ENCODE measurements at regions not wholly inside any gene's neighbourhood (a gene's known extent, or its start where the extent isn't known, plus 50 kb on each side); places are given as distances from the start of the nearest gene placed in this dataset.

GRCh38 chr5:110092955-110093785, 403.4 kb downstream of the MAN2A1 start:
- no peak for TF ChIP-seq EED (IDR thresholded peaks at IDR 0.05; ENCODE audit: low read depth)
- no peak for TF ChIP-seq MEF2B (IDR thresholded peaks at IDR 0.05; ENCODE audit: partially characterized antibody, poor library complexity, severe bottlenecking)
- TF ChIP-seq PAX8 (IDR thresholded peaks at IDR 0.05) = no peak
- TF ChIP-seq SUZ12 (IDR thresholded peaks at IDR 0.05; ENCODE audit: unreplicated experiment) = no peak
- TF ChIP-seq, protein P1, sequence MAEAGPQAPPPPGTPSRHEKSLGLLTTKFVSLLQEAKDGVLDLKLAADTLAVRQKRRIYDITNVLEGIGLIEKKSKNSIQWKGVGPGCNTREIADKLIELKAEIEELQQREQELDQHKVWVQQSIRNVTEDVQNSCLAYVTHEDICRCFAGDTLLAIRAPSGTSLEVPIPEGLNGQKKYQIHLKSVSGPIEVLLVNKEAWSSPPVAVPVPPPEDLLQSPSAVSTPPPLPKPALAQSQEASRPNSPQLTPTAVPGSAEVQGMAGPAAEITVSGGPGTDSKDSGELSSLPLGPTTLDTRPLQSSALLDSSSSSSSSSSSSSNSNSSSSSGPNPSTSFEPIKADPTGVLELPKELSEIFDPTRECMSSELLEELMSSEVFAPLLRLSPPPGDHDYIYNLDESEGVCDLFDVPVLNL (IDR thresholded peaks at IDR 0.05; ENCODE audit: low read depth, low read length) = no peak
- TF ChIP-seq CTCF (IDR thresholded peaks at IDR 0.05 in 2 of 3, conservative IDR thresholded peaks at IDR 0.05 in 1 of 3; ENCODE audit: control insufficient read depth in 2 of 3, extremely low read depth in 1 of 3, insufficient read depth in 1 of 3, low read depth in 3 of 3, low read length in 3 of 3) = no peak
- TF ChIP-seq TBL1XR1 (IDR thresholded peaks at IDR 0.05; ENCODE audit: low read depth, low read length) = no peak
- TF ChIP-seq SIX5 (IDR thresholded peaks at IDR 0.05; ENCODE audit: low read depth, low read length, severe bottlenecking) = no peak
- TF ChIP-seq POLR2A (IDR thresholded peaks at IDR 0.05; ENCODE audit: low read depth, low read length) = no peak
- Histone ChIP-seq H2AFZ (ENCODE audit: control insufficient read depth, low read depth, low read length) (no peak overlapping the region), H3K4me2 (ENCODE audit: control insufficient read depth, insufficient read depth) (no peak overlapping the region), H3K9me3 (replicated peaks; ENCODE audit: control insufficient read depth, insufficient read depth, low read length) (no peaks in the 10 kb centered on the region), H3K36me3 (ENCODE audit: control insufficient read depth in 2 of 2, insufficient read depth in 2 of 2, low read length in 1 of 2) (no peaks in the 10 kb centered on the region), H3K4me1 (ENCODE audit: control insufficient read depth, insufficient read depth, low read length) (no peaks in the 10 kb centered on the region), H3K79me2 (ENCODE audit: control insufficient read depth, insufficient read depth, low read length) (no peaks in the 10 kb centered on the region), H3K27me3 (replicated peaks in 1 of 2; ENCODE audit: control insufficient read depth in 2 of 2, insufficient read depth in 2 of 2, low read length in 1 of 2) (no peaks in the 10 kb centered on the region), H3K4me3 (no peak overlapping the region), H3K9ac (ENCODE audit: control insufficient read depth, insufficient read depth, low read length) (no peak overlapping the region), H4K20me1 (ENCODE audit: control insufficient read depth, insufficient read depth) (no peaks in the 10 kb centered on the region), H3K27ac (ENCODE audit: control insufficient read depth, insufficient read depth) (no peak overlapping the region)
- no peak for DNase-seq (ENCODE audit: low read depth, low spot score)
- intact Hi-C loops (cut with micrococcal nuclease; ENCODE audit: unreplicated experiment) = no loop called here
- BruUV-seq (replicated peaks) = no TSS peak
- in situ Hi-C loops (cut with MboI) = no loop called here
- ChIA-PET SMC1A (ENCODE audit: uncharacterized antibody, unreplicated experiment) (no interaction called here), POLR2A (no interaction called here), CTCF (no interaction called here), RAD21 (ENCODE audit: unreplicated experiment) (no interaction called here)
- ATAC-seq = no peak
- 46% methylated on average over 4 of the region's 4 CpGs for WGBS (ENCODE audit: insufficient coverage, insufficient replicate concordance, low lambda C conversion rate, missing lambda C conversion rate)
- no peak for FAIRE-seq

All from GM12878 (cell line).